Fibroblast of skin of left biceps (primary cell): ENCODE measurements at regions not wholly inside any gene's neighbourhood (a gene's known extent, or its start where the extent isn't known, plus 50 kb on each side); places are given as distances from the start of the nearest gene placed in this dataset.
A peak's percentile ranks its signal among the peaks of the same experiment; 100 is the strongest.
"Not testable (repeated sequence)": the region's sequence is repeated elsewhere in the genome, so short reads cannot be mapped to it uniquely, and the experiment has no call there.

ENCODE experiments used
- DNase-seq, 2 experiments: peaks; one replicate each; pipeline ENCODE4 v3.0.0-alpha.2; 2013; ENCODE audit warnings: low read depth in 2 of 2

DNA sequence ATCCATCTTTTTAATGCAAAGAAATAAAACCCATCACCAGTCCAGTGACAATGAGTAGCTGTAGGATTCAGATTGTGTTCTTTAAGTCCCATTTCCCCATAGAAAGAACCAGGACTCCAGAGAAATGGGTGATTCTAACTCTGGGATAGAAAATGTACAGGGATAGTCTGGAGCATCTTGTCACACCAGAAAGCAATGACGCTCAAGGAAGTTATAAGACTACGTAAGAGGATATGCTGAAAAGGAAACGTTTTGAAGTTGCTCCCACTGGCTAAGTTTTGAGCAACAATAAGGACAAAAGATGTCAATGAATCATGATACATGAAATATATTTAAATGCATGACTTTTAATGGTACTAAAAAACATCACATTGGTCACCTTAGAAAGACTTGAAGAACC, 360.1 kb downstream of the DLEU7 start:
- DNase-seq, result no peak

DNA sequence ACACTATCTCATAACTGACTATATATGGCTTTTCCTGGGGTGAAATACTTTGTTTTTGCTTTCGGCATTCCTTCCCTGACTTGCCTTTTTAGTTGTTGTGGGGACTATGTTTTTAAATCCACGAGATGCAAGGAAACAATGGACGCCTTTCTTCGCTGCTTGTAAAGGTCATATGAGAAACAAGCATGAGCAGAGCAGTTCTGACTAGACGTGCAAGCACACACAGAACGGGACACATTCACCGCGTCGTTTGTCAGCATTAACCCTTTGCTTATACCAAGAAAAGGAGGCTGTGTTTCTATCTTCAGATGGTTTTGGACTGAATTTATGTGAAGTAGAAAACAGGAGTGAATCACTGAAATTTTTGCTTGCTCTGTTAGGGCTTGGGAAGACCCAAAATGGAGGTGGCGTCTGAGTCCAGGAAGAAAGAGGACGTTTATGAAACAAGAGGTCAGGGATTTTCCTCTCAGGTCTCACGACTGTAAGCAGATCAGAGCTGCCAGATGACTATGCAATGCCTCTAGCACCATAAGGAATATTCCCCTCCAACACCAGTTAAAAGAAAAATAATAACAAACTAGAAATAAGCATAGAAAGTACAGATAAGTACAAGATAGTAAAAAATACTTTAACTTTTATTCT, 358.9 kb downstream of the DLEU7 start:
- no peak for DNase-seq

DNA sequence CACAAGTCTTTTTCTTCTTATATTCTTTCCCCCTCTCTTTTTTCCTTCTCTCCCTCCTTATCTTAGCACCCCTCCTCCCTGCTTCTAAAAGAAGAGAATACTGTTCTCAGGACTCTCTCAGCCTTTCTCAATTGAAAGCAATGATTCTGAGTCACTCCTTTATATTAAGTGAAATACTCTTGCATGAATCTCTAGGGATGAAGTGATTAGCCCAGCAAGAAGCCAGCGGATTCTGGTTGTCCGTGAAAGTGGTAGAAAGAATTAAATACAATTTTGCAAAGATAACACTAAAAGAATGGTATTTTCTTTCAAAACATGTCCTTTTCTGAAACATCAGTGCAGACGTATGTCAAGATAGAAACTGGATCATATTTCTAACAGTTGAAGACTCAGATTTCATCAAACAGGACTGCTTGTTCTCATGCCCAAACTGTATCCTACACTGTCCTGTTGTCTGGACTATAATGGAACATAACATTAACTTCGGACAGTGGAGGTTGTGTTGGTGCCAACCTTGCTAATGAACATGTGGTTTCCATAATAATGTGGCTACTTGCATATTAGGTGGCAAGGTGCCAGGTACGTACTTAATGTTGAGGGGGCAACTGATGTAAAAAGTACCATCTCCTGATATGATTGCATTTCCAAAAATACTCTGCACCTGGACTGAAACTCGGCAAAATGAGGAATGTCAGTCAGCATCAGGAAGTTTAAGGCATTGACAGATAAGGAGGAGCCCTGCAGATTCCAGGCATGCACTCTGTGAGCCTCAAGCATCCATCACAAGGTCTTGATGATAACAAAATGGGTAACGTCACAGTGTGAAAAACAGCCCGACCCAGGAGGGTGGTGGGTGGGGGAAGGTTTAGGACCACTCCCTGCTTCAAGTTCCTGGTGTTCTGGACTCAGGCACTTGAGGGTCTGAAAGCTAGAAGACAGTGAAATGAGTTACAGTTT, 357.2 kb downstream of the DLEU7 start:
- peak; percentile 43 to 48 for DNase-seq

DNA sequence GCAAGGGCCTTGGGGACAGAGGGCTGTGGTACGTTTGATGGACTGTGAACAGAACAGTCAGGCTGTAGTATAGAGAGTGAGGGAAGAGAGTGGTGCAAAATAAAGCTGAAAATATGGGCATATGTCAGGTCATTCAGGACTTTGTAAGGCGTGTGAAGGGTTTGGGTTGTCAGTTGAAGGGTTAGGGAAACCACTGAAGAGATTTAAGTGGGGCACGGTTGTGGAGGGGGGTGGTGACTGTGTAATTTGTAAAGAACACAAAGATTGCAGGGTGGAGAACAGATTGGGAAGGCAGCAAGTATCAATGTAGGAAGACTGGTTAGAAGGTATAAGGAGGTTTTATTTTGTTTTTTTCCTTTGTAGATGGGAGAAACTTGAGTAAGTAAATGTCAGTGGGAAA, 349.8 kb downstream of the DLEU7 start:
- DNase-seq, result no peak

DNA sequence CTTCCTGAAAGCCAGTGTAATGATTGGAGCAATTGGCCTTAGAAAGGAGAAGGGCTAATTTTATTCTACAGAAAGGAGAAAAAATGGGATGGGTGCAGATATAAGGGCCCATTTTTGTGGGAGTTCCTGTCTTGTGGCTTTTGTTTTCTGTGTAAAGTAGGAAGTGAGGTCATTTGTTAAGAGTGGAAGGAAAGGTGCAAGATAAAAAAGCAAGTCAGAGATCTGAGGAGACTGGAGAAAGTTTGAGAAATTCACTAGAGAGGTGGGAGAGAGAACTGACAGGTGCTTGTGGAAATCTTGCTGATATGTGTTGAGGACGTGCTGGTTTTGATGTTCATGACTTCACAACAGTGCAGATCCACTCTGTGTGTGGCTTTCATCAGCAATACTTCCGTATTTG, 349.4 kb downstream of the DLEU7 start:
- DNase-seq, result no peak

DNA sequence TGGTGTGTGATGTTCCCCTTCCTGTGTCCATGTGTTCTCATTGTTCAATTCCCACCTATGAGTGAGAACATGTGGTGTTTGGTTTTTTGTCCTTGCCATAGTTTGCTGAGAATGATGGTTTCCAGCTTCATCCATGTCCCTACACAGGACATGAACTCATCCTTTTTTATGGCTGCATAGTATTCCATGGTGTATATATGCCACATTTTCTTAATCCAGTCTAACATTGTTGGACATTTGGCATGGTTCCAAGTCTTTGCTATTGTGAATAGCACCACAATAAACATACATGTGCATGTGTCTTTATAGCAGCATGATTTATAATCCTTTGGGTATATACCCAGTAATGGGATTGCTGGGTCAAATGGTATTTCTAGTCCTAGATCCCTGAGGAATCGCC, 340.3 kb downstream of the DLEU7 start:
- not testable (repeated sequence) for DNase-seq

DNA sequence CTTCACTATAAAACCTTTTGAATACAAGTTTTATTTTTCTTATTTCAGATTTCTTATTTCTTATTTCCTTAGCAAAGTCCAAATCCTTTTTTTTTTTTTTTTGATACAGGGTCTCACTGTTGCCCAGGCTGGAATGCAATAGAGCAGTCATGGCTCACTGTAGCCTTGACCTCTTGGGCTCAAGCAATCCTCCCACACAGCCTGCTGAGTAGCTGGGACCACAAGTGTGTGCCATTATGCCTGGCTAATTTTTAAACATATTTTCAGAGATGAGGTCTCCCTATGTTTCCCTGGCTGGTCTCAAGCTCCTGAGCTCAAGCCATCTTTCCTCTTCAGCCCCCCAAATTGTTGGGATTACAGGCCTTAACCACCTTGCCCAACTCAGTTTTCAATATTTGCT, 334.3 kb downstream of the DLEU7 start:
- DNase-seq, result no peak

DNA sequence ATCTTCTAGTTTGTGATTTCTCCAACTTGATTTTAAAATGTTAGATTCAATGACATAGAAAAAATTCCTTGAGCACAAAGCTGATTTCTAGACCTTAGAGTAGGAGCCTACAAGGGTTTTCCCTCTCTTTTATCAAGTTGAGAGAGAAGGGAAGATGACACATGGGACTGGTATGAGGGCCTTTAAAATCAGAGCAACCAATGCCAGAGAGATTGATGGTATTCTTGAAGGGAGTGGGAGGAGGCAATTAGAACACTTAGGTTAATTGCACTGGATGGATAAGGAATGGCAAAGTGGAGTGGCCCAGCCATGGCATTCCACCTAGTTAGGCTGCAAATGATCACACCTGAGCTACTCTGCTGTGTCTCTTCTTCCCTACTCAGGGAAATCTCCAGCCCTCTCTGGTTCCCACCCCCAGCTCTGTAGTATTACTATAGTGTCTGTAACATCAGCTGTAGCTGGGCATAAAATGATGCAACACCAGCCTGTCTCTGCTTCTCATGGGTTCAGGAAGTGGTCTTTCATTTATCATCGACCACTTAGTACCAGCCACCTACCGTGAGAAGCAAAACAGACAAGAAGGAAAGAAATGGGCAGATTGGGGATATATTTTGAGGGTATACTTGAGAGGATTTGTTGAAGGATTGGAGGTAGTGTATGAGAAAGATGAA, 333.6 kb downstream of the DLEU7 start:
- DNase-seq, result no peak

DNA sequence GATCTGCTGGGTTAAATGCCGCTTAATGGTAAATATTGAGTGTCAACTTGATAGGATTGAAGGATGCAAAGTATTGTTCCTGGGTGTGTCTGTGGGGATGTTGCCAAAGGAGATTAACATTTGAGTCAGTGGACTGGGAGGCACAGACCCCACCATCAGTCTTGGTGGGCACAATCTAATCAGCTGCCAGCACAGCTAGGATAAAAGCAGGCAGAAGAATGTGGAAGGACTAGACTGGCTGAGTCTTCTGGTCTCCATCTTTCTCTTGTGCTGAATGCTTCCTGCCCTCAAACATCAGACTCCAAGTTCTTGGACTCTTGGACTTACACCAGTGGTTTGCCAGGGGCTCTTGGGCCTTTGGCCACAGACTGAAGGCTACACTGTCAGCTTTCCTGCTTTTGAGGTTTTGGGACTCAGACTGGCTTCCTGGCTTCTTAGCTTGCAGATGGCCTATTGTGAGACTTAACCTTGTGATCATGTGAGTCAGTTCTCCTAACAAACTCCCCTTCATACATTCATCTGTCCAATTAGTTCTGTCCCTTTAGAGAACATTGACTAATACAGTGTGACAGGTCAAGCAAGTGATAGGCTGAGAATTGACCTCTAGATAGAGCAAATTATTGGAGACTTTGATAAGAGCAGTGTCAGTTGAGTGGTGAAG, 332.5 kb downstream of the DLEU7 start:
- DNase-seq, result not testable (repeated sequence)

DNA sequence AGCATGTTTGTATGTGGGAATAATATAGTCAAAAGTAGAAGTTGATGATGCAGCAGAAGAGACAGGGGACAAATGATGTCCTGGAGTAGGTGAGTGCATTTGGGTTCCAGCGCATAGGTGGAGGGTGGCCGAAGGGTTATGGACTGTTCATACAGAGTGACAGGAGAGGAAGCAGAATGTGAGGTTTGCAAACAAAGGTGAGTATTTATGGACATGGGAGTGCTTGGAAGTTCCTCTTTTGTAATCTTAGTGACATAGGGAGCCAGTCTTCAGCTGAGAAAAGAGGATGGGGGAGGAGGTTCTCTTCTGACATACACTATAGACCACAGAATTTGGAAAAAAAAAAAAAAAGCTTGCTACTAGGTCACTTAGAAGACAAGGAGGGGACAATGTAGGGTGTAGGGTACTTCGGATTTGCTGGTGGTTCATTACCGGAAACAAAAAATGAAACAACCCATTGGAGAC, 331.6 kb downstream of the DLEU7 start:
- no peak for DNase-seq

DNA sequence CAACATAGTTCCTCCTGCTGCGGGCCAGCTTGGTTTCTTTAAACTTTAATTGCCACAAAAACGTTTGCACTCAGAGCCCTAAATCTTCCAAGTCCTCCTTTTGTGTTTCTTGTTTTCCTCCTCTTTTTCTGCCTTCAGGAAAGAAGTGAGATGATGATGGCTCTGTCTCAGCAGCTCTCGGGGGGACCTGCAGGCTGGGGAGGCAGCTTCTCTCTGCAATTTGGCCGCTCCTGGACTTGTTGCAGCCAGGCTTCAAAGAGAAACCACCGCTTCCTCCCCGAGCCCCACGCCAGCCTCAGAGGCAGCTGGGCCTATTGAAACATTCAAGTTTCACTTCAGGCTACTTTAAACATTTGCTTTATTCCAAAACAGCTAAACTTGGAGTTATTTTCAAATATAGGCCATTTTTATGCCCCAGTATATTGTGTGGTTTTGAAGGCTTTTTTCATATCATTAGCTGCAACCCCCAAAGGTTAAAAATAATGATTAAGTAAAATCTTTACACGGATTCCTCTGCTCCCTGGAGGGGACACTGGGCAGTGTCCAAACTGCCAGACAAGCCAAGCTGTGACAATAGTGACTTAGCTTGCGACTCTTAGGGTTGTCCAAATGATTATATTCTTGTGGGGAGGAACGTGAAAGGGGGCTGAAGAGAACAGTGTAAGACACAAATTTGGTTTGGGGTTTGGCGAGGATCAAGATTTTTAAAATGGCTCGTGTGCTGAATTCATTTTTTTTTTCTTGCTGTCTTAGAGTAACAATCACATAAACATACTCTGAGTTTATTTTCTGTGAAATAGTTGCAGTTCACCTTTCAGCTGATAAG, 330.8 kb downstream of the DLEU7 start:
- no peak for DNase-seq

DNA sequence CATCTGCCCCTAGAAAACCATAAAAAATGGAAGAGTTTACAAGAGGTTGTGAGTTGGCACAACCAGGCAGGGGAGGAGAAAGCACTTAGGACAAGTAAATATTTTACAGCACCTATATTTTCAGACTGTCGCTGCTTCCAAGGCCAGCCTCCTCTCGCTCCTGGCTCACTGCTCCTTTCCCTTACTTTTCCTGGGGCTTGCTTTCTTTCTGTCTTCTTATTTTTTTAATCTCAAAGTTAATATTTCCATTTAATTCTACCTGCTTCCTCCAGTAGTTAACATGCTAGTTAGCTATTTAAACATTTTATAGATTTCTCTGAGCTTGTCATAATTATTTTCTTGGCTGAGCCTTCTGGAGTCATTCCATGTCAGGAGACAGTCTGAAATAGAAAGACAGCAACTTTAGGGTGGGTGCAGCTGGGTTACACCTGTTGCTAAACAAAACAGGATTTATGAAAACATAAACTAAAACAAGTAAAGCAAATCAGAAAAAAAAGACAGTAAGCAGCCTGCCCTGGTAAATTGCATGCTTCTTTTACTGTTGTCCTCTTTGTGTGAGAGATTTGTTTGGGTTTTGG, 330.1 kb downstream of the DLEU7 start:
- no peak for DNase-seq

DNA sequence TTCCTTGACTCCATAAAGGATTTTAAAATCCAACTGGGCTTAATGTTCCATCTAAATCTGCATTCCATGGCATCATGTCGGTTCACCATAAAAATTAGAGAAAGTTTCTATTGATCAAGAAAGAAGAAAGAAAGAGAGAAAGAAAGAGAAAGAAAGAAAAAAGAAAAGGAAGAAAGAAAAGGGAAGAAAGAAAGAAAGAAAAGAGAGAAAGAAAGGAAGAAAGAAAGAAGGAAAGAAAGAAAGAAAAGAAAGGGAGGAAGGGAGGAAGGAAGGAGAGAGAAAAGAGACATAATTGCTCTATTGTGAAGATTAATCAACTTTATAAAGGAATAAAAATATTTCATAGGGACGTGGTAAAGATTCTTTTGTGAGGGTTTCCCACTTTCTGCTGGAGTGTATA, 329.2 kb downstream of the DLEU7 start:
- no peak for DNase-seq

DNA sequence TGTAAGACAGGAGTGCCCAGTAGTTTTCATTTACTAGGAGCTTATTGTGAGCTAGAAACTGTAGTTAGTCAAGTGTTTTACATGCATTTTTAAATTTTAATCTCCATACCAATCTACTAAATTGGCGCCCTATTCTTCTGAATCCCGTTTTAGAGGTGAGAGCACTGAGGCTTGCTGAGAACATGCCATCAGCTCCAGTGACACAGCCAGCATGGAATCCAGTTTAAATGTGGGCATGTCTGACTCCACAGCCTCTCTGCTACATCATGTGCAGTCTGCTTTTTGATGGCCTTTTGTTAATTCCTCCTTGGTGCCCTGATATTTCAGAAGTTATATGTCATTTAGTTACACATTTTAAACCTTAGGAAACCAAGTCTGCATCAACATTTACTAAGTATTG, 325.4 kb downstream of the DLEU7 start:
- no peak for DNase-seq

DNA sequence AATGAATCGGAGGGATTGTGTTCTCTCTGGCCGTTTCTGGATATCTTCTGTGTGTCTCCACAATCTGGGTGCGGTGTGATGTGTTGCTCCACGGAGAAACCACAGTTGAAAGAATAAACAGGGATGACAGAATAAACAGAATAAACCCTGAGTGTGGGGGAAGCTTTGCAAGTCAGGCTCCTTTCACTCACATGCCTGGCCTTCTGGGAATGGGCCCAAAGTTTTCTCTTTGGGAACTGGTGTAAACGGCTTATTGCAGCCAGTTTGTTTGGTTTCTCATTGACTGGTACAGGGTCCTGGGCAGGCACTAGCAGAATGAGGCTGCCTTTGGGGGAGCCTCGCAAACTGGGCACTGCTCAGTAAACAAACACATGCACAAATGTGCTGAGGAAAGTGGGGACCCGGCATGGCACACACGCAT, 324.7 kb downstream of the DLEU7 start:
- DNase-seq, result no peak

DNA sequence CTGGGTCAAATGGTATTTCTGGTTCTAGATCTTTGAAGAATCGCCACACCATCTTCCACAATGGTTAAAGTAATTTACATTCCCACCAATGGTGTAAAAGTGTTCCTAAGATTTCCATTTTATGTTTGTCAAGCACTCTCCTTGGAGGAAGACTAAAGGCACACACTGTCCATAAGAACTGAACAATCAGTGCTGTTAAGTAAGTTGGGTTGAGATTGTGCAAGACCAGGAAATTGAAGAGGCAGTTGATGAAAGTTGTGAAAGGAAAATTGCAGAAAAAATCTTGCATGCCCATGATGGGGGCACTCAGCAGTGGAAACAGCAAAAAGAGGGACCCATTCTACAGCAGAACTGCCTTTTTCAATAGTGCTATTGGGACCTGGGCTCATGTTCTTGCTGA, 323.6 kb downstream of the DLEU7 start:
- DNase-seq, result no peak

DNA sequence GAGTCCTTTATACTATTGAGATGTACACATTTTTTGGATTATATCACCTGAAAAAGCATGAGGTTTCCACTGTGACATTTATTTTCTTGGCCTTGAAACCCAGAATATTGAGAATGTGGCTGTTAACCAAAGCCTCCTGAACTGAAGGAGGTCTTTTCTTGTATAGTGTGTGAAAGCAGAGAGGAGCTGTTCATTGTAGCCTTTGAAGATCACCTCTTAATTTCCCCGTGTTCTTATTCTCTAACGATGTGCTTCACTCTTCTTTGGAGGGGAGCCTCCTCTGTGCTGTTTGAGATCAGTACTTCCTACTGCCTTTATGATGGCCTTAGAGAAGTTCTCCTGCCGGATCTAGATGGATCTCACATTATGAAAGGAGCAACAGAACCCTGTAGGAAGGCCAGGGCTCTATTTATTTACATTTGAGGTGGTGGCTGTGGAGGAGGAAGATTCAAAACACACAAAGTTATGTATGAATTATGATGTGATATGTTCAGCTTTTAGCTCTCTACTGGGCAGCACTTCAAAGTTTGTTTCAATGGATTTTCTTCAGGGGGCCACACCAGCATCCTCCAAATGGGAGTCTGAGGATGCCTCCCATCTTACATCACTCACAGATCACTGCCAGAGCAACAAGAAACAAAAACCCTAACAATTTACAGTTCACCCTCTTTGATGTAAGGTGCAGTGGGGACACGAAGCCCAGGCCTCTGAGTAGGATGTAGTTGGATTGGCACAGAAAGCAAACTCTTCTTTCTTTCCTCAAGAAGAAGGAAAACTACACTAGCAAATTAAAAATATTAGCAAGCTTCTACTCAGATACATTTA, 322.3 kb downstream of the DLEU7 start:
- no peak for DNase-seq

DNA sequence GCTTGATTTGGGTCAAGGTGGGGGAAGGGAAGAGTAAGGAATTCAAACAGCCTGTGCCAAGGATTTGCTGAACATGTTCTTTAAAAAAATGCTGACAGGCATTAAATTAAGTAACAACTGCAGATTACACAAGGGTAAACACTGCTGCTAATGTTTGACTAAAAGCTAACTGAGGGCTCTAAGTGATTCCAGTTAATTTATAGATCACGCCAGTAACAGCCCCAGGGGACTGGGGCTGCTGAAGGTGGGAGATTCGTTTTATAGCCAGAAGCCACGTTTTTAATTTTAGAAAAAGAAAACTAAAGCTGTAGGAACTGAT, 321.7 kb downstream of the DLEU7 start:
- peak; percentile 51 to 60 for DNase-seq

DNA sequence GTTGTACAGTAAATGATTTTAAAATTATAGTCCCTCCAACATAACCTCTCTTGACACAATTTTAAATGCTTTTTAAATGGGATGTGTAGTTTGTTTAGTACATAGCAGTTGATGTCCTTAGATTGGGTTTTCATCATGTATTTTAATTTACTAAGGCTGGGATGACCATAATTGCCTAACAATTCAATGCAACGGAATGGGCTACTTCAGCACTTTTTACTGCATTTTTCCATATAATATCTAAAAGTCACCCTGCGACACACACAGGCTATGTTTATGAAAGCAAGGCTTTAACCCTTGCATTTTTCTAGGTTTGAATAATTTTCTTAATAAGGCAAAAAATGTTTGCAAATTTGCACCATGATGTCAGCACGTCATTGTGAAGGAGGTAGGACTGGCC, 321.0 kb downstream of the DLEU7 start:
- DNase-seq, result no peak

DNA sequence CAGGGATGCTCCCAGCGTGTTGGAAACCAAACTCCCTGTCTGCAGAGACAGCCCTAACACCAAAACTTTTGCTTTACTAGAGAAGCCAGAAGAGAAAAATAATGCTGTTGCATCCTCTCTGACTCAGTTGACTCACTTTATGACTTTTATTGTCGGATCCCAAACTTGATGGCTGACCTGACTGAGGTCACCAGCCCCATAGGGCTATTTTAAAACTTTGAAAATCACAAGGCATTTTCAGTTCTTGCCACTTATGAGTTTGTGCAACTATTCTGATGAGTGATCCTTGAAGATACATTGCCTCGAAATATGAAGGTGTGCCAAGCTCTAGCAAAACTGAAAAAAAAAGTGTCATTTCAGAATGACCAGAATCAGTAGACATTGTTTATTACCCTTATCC, 320.2 kb downstream of the DLEU7 start:
- no peak for DNase-seq
